H1 (cell line): ENCODE measurements at regions not wholly inside any gene's neighbourhood (a gene's known extent, or its start where the extent isn't known, plus 50 kb on each side); places are given as distances from the start of the nearest gene placed in this dataset.

Experiments
- ATF3 ChIP-seq: IDR thresholded peaks from 2 replicates; pipeline ENCODE4 v1.6.1; 2011; ENCODE audit warnings: low read depth, mild to moderate bottlenecking, low read length; ENCODE audit not compliant: insufficient read depth
- BACH1 ChIP-seq: IDR thresholded peaks from 2 replicates; pipeline ENCODE4 v1.6.1; 2012; ENCODE audit warnings: low read length, improper control_type of control experiment
- CEBPB ChIP-seq: IDR thresholded peaks from 2 replicates; pipeline ENCODE4 v1.6.1; 2012; ENCODE audit warnings: low read depth, low read length
- EZH2 ChIP-seq: fragments of 200-600 bp; sonication (generic); IDR thresholded peaks from 2 replicates; pipeline ENCODE4 v1.7.1; 2012; ENCODE audit warnings: low read depth, mild to moderate bottlenecking, moderate library complexity, low read length, inconsistent platforms; ENCODE audit not compliant: severe bottlenecking
- SRF ChIP-seq: IDR thresholded peaks from 2 replicates; pipeline ENCODE4 v1.6.1; 2011; ENCODE audit warnings: mild to moderate bottlenecking, low read depth, low read length, moderate library complexity

GRCh38 chr9:25025686-25026085, 480.0 kb upstream of the IZUMO3 start (continued):
- TF ChIP-seq ATF3 = no peak
- TF ChIP-seq EZH2 = no peak
- TF ChIP-seq BACH1 = no peak
- no peak for TF ChIP-seq SRF
- TF ChIP-seq CEBPB = no peak
- TF ChIP-seq, all 59 proteins: peak for 0
